AG09309 (cell line): ENCODE measurements at regions not wholly inside any gene's neighbourhood (a gene's known extent, or its start where the extent isn't known, plus 50 kb on each side); places are given as distances from the start of the nearest gene placed in this dataset.

Experiments used
- DNase-seq: peaks from one replicate; pipeline ENCODE4 v3.0.0-alpha.2; 2010; ENCODE audit warnings: low read depth
- H3K4me3 ChIP-seq: 2 replicates; pipeline ENCODE4 v1.5.1; 2011; ENCODE audit warnings: mild to moderate bottlenecking, low read depth, low read length, moderate library complexity; ENCODE audit not compliant: control insufficient read depth
- TF ChIP-seq, protein P1 (sequence below): IDR thresholded peaks from 2 replicates; pipeline ENCODE4 v1.5.1; 2011; ENCODE audit warnings: mild to moderate bottlenecking, low read depth, low read length, inconsistent platforms; ENCODE audit not compliant: insufficient read depth, control insufficient read depth; ENCODE audit errors: missing control alignments

DNA sequence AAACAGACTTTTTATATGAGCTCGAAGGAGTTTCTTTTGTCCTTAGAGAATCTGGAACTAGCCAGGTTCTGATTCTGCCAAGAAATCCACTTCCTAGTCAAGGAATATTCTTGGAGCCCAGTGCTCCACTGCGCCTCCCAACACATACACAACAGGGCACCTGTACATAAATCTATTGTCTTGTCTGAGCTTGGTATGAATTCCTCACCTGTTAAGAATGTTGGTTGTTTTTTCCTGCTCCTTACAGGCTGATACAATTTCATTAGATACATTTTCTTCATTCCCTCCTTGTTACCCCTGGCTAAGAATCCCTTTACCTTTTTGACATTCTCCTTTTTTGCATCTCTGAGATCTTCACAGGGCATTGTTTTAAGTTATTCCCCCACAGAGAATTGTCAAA, 56.0 kb upstream of the FZD7 start:
- H3K4me3 ChIP-seq, result no peak overlapping the region
- TF ChIP-seq, protein P1, sequence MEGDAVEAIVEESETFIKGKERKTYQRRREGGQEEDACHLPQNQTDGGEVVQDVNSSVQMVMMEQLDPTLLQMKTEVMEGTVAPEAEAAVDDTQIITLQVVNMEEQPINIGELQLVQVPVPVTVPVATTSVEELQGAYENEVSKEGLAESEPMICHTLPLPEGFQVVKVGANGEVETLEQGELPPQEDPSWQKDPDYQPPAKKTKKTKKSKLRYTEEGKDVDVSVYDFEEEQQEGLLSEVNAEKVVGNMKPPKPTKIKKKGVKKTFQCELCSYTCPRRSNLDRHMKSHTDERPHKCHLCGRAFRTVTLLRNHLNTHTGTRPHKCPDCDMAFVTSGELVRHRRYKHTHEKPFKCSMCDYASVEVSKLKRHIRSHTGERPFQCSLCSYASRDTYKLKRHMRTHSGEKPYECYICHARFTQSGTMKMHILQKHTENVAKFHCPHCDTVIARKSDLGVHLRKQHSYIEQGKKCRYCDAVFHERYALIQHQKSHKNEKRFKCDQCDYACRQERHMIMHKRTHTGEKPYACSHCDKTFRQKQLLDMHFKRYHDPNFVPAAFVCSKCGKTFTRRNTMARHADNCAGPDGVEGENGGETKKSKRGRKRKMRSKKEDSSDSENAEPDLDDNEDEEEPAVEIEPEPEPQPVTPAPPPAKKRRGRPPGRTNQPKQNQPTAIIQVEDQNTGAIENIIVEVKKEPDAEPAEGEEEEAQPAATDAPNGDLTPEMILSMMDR, result no peak
- no peak for DNase-seq

- TF ChIP-seq, protein P1, result no peak
- H3K4me3 ChIP-seq, result no peak overlapping the region
- no peak for DNase-seq
Observed at GRCh38 chr2:201978333-201978732, 55.3 kb upstream of the FZD7 start.

DNA sequence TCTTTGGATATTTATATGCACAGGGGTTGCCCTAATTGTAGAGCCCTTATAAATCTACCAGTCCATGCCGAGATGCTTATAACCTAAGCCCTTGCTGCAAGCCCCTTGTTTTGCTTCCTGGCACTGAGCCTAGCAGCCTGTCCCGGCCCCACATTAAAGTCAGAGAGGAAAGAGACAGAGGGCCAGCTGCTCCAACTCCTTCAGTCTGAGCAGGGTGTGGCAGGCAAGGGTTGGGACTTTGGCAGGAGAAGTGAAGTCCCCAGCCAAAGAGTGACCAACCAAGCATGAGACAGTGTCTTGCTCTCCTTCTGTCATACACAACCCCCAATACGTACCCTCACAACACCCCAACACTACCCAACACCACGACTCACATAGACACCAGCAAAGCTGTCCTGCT, 54.7 kb upstream of the FZD7 start:
- no peak for DNase-seq
- TF ChIP-seq, protein P1, result no peak
- no peak overlapping the region for H3K4me3 ChIP-seq

DNA sequence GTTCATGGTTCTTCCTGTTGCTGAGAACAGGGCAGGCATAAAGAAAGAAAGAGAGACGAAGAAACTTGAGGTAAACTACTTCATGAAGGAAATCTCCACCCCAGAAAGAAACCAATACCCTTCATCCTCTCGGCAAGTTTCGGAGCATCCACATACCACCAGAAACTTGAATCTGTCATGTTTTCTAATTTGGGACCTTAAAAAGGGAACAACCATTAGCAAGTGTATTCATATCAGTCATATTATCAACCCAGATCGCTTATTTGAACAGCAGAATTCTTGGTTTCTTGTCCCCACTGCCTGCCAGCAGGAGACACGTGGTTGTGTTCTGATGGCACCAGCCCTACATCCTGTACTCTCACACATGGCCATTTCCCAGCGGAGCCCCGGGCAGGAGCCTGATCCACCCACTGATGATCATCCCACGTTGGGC, 53.2 kb upstream of the FZD7 start:
- no peak for DNase-seq
- H3K4me3 ChIP-seq, result no peak overlapping the region
- TF ChIP-seq, protein P1, result no peak

DNA sequence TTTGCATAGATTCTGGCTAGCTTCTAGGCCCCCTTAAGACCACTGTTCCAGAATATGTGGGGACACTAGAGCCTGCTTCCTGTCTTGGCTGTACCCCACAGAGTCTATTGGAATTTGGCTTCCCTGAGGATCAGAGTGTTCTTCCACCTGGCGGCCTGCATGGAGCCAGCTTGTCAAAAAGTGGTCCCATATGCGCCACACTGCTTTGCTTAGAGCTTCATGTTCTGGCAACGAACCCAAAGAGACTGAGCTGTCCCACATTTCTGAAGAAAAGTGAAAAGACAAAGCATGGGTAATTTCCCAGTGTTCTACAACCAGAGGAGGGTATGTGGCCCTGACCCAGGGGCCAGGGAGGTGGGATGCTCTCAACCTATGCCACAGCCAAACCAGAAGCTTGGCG, 52.7 kb upstream of the FZD7 start:
- no peak for DNase-seq
- H3K4me3 ChIP-seq, result no peak overlapping the region
- TF ChIP-seq, protein P1, result no peak

- H3K4me3 ChIP-seq, result no peak overlapping the region
- DNase-seq, result no peak
- TF ChIP-seq, protein P1, result no peak
Observed at GRCh38 chr2:201983174-201983573, 50.5 kb upstream of the FZD7 start.

- TF ChIP-seq, protein P1, result no peak
- H3K4me3 ChIP-seq, result no peak overlapping the region
- DNase-seq, result no peak
Observed at GRCh38 chr2:201983800-201984199, 49.9 kb upstream of the FZD7 start.
